Adrenal gland (tissue), 5 donors: ENCODE measurements at regions not wholly inside any gene's neighbourhood (a gene's known extent, or its start where the extent isn't known, plus 50 kb on each side); places are given as distances from the start of the nearest gene placed in this dataset.

ENCODE experiments used
- CTCF ChIP-seq, 6 experiments: fragments of 450-650 bp in 4 of 6; fragments of 200-600 bp in 2 of 6; sonication (generic) in 1 of 6; IDR thresholded peaks; 1 replicate in 5 of 6; 2 replicates in 1 of 6; pipeline versions ENCODE4 v1.5.1 to v1.8.0; 2016 to 2021; ENCODE audit warnings: antibody characterized with exemption in 6 of 6, mild to moderate bottlenecking in 2 of 6, moderate library complexity in 1 of 6
- POLR2A ChIP-seq, 2 donors: fragments of 450-650 bp; IDR thresholded peaks; one replicate each; pipeline ENCODE4 v1.6.1; 2017; ENCODE audit warnings: antibody characterized with exemption in 2 of 2, mild to moderate bottlenecking in 2 of 2, moderate library complexity in 1 of 2
- donor health status: DM: no; HTN: no; CAD: no.

- TF ChIP-seq CTCF (IDR thresholded peaks at IDR 0.05), result no peak
- no peak for TF ChIP-seq POLR2A (IDR thresholded peaks at IDR 0.05)
Measured at GRCh38 chr6:14384175-14384949, 266.8 kb downstream of the CD83 start.
